Keratinocyte (primary cell): ENCODE measurements at regions not wholly inside any gene's neighbourhood (a gene's known extent, or its start where the extent isn't known, plus 50 kb on each side); places are given as distances from the start of the nearest gene placed in this dataset.

Experiments used
- DNase-seq: peaks from one replicate; pipeline ENCODE4 v3.0.0-alpha.2; 2011; ENCODE audit warnings: low read depth, missing footprints, low spot score
- FAIRE-seq: peaks from 2 replicates; lab custom pipeline; 2011; peaks lifted over from hg19 to GRCh38; lab: Jason Lieb, UNC
- H2AFZ ChIP-seq: 2 replicates; pipeline ENCODE4 v1.6.0; 2012; ENCODE audit warnings: low read length, control low read depth, inconsistent platforms; ENCODE audit not compliant: control insufficient read depth
- H3K27ac ChIP-seq: 2 replicates; pipeline ENCODE4 v1.5.1; 2011; ENCODE audit warnings: low read length; ENCODE audit not compliant: control insufficient read depth, insufficient read depth
- H3K27me3 ChIP-seq: 3 replicates; pipeline ENCODE4 v1.6.0; 2011; ENCODE audit warnings: low read length; ENCODE audit not compliant: control insufficient read depth, insufficient read depth; ENCODE audit errors: extremely low read depth
- H3K36me3 ChIP-seq, 2 experiments: 2 replicates in 1 of 2; 3 replicates in 1 of 2; pipeline ENCODE4 v1.5.1; 2011; ENCODE audit warnings: low read length in 2 of 2, mild to moderate bottlenecking in 1 of 2; ENCODE audit not compliant: control insufficient read depth in 2 of 2, insufficient read depth in 2 of 2; ENCODE audit errors: extremely low read depth in 1 of 2
- H3K4me1 ChIP-seq: 3 replicates; pipeline ENCODE4 v1.5.1; 2011; ENCODE audit warnings: low read length; ENCODE audit not compliant: control insufficient read depth, insufficient read depth; ENCODE audit errors: extremely low read depth
- H3K4me2 ChIP-seq: 3 replicates; pipeline ENCODE4 v1.6.0; 2011; ENCODE audit warnings: low read depth, low read length; ENCODE audit not compliant: control insufficient read depth, insufficient read depth; ENCODE audit errors: extremely low read depth
- H3K4me3 ChIP-seq, 3 experiments: fragments of 200-600 bp in 1 of 3; sonication (generic) in 1 of 3; 2 replicates in 2 of 3; 3 replicates in 1 of 3; pipeline ENCODE4 v1.5.1; 2011 to 2016; ENCODE audit warnings: low read length in 3 of 3, mild to moderate bottlenecking in 3 of 3, control low read depth in 2 of 3, inconsistent platforms in 1 of 3, low read depth in 1 of 3, mixed read lengths in 1 of 3, mixed run types in 1 of 3, moderate library complexity in 1 of 3; ENCODE audit not compliant: control insufficient read depth in 2 of 3, insufficient read depth in 2 of 3; ENCODE audit errors: extremely low read depth in 1 of 3
- H3K79me2 ChIP-seq: 2 replicates; pipeline ENCODE4 v1.6.0; 2012; ENCODE audit warnings: low read length; ENCODE audit not compliant: control insufficient read depth, insufficient read depth
- H3K9ac ChIP-seq: 3 replicates; pipeline ENCODE4 v1.6.0; 2011; ENCODE audit warnings: low read length; ENCODE audit not compliant: control insufficient read depth, insufficient read depth; ENCODE audit errors: extremely low read depth
- H3K9me1 ChIP-seq: 3 replicates; pipeline ENCODE4 v1.6.0; 2011; ENCODE audit warnings: low read length; ENCODE audit not compliant: control insufficient read depth, insufficient read depth; ENCODE audit errors: extremely low read depth
- H3K9me3 ChIP-seq: 2 replicates; pipeline ENCODE4 v1.5.1; 2012; ENCODE audit warnings: low read depth, low read length; ENCODE audit not compliant: control insufficient read depth
- H4K20me1 ChIP-seq: 3 replicates; pipeline ENCODE4 v1.6.0; 2011; ENCODE audit warnings: low read length; ENCODE audit not compliant: control insufficient read depth, insufficient read depth; ENCODE audit errors: extremely low read depth
- CTCF ChIP-seq, 3 experiments: IDR thresholded peaks in 1 of 3; conservative IDR thresholded peaks in 1 of 3; optimal IDR thresholded peaks in 1 of 3; 2 replicates in 2 of 3; 3 replicates in 1 of 3; pipeline versions ENCODE3 to v1.5.1; 2011; ENCODE audit warnings: low read length in 3 of 3, mild to moderate bottlenecking in 3 of 3, moderate library complexity in 2 of 3, control low read depth in 1 of 3, inconsistent platforms in 1 of 3; ENCODE audit not compliant: insufficient read depth in 2 of 3; ENCODE audit errors: extremely low read depth in 1 of 3
- EZH2 ChIP-seq: IDR thresholded peaks from one replicate; pipeline ENCODE4 v1.6.1; 2012; ENCODE audit warnings: inconsistent platforms, mild to moderate bottlenecking, low read length, moderate library complexity
- dilution Hi-C: fragments of 300-500 bp; cut with MboI; formaldehyde crosslinking; loops from one replicate; pipeline ENCODE4 v1.7.0; 2020; ENCODE audit warnings: low sequenced_read_pairs; ENCODE audit not compliant: extremely low pct_ligation_motif_present

- DNase-seq (no peak), FAIRE-seq (no peak)
- Histone ChIP-seq H4K20me1 (no peaks in the 10 kb centered on the region), H3K9me1 (no peaks in the 10 kb centered on the region), H3K4me3 (no peak overlapping the region), H3K79me2 (no peaks in the 10 kb centered on the region), H3K4me2 (no peak overlapping the region), H3K9me3 (no peaks in the 10 kb centered on the region), H3K4me1 (no peaks in the 10 kb centered on the region), H3K9ac (no peak overlapping the region), H3K27me3 (no peaks in the 10 kb centered on the region), H3K27ac (no peak overlapping the region), H2AFZ (no peak overlapping the region), H3K36me3 (no peaks in the 10 kb centered on the region)
- dilution Hi-C loops: no loop called here
- no peak for TF ChIP-seq EZH2
- TF ChIP-seq CTCF (optimal IDR thresholded peaks at IDR 0.05 in 1 of 3, IDR thresholded peaks at IDR 0.05 in 1 of 3, conservative IDR thresholded peaks at IDR 0.05 in 1 of 3; ENCODE audit: extremely low read depth in 1 of 3, insufficient read depth in 2 of 3, low read length in 3 of 3): no peak
These were observed 255.9 kb upstream of the TET2 start for GRCh38 chr4:104890598-104891275.

- Histone ChIP-seq H3K4me2 (no peak overlapping the region), H3K4me3 (no peak overlapping the region), H3K27ac (no peak overlapping the region), H3K9ac (no peak overlapping the region), H3K9me1 (no peaks in the 10 kb centered on the region), H4K20me1 (no peaks in the 10 kb centered on the region), H2AFZ (no peak overlapping the region), H3K4me1 (no peaks in the 10 kb centered on the region), H3K27me3 (no peaks in the 10 kb centered on the region), H3K9me3 (no peaks in the 10 kb centered on the region), H3K79me2 (no peaks in the 10 kb centered on the region), H3K36me3 (no peaks in the 10 kb centered on the region)
- no peak for TF ChIP-seq EZH2
- TF ChIP-seq CTCF (optimal IDR thresholded peaks at IDR 0.05 in 1 of 3, IDR thresholded peaks at IDR 0.05 in 1 of 3, conservative IDR thresholded peaks at IDR 0.05 in 1 of 3; ENCODE audit: extremely low read depth in 1 of 3, insufficient read depth in 2 of 3, low read length in 3 of 3): no peak
- dilution Hi-C loops: no loop called here
- DNase-seq (no peak), FAIRE-seq (no peak)
These were observed 249.7 kb upstream of the TET2 start for GRCh38 chr4:104896660-104897645.
